WERI-Rb-1 (cell line): ENCODE measurements at regions not wholly inside any gene's neighbourhood (a gene's known extent, or its start where the extent isn't known, plus 50 kb on each side); places are given as distances from the start of the nearest gene placed in this dataset.

Experiments used
- DNase-seq: peaks from one replicate; pipeline ENCODE4 v3.0.0-alpha.2; 2020
- H3K27ac ChIP-seq: fragments of 250-450 bp; sonication (Bioruptor Pico); 2 replicates; pipeline ENCODE4 v1.5.1; 2020; ENCODE audit warnings: mild to moderate bottlenecking, moderate library complexity
- H3K27me3 ChIP-seq: fragments of 250-450 bp; sonication (Bioruptor Pico); 2 replicates; pipeline ENCODE4 v1.5.1; 2021; ENCODE audit warnings: mild to moderate bottlenecking, low read depth, moderate library complexity; ENCODE audit not compliant: insufficient read depth, severe bottlenecking
- H3K36me3 ChIP-seq: fragments of 250-450 bp; sonication (Bioruptor Pico); 2 replicates; pipeline ENCODE4 v1.5.1; 2020; ENCODE audit warnings: mild to moderate bottlenecking, moderate library complexity
- H3K4me3 ChIP-seq: 2 replicates; pipeline ENCODE4 v1.5.1; 2011; ENCODE audit warnings: low read depth, mild to moderate bottlenecking, control low read depth, low read length
- H3K9me3 ChIP-seq: fragments of 250-450 bp; sonication (Bioruptor Pico); 2 replicates; pipeline ENCODE4 v1.5.1; 2021; ENCODE audit warnings: mild to moderate bottlenecking, moderate library complexity; ENCODE audit not compliant: severe bottlenecking
- TF ChIP-seq, protein P1 (sequence below): IDR thresholded peaks from 2 replicates; pipeline ENCODE4 v1.5.1; 2011; ENCODE audit warnings: low read depth, mild to moderate bottlenecking, control low read depth, inconsistent platforms, low read length

DNA sequence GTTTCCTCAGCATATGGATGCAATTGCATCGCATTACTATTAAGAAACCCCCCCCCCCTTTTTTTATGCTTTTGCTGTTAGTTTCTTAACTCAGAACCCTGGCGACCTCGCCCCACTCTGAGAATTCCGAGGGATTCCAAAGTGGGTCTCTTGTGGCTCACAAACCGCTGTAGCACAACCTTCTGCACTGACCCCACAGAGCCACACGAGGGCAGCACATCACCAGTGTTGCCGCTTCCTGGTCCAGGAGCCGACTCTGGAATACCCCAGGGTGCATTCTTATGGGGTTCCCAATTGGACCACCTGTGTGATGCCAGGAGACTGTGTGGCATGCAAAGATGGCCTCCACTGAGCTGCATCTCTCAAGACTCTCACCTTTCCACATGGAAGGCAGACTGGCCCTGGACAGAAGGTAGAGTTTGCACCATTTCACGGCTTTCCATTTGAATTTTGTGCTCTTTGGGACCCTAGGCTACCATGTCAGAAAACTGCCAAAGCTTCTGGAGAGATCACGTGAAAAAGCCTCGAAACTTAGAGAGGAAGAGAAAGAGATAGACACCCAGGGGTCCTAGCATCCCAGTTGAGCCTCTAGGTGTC is 432.7 kb upstream of the ASIC2 start:
- TF ChIP-seq, protein P1, sequence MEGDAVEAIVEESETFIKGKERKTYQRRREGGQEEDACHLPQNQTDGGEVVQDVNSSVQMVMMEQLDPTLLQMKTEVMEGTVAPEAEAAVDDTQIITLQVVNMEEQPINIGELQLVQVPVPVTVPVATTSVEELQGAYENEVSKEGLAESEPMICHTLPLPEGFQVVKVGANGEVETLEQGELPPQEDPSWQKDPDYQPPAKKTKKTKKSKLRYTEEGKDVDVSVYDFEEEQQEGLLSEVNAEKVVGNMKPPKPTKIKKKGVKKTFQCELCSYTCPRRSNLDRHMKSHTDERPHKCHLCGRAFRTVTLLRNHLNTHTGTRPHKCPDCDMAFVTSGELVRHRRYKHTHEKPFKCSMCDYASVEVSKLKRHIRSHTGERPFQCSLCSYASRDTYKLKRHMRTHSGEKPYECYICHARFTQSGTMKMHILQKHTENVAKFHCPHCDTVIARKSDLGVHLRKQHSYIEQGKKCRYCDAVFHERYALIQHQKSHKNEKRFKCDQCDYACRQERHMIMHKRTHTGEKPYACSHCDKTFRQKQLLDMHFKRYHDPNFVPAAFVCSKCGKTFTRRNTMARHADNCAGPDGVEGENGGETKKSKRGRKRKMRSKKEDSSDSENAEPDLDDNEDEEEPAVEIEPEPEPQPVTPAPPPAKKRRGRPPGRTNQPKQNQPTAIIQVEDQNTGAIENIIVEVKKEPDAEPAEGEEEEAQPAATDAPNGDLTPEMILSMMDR = peak; percentile 91

DNA sequence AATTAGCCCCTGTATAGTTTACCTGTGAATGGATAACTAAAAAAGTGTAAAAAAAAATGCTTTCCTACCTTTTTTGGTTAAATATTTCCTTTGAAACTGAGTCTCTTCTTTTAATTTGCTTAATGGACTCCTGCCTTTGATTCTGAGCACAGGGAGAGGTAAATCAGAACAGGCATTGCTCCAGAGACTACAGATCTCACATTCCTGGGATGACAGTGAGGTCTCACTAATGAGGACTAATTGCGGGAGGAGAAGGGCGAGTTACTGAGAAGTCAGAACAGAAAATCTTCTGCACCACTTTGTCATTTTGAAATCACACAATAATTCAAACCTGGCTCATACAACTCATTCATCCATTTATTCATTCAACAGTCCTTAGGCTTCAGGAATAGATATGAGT is 437.0 kb upstream of the ASIC2 start:
- Histone ChIP-seq H3K9me3 (no peaks in the 10 kb centered on the region), H3K36me3 (no peaks in the 10 kb centered on the region), H3K4me3 (no peak overlapping the region), H3K27me3 (peaks cover 81% of the 10 kb centered on the region), H3K27ac (no peak overlapping the region)
- DNase-seq = no peak
- TF ChIP-seq, protein P1 = no peak

More for the DNA sequence above, 432.7 kb upstream of the ASIC2 start:
- H3K4me3 ChIP-seq = no peak overlapping the region
- H3K9me3 ChIP-seq = no peaks in the 10 kb centered on the region
- H3K27ac ChIP-seq = no peak overlapping the region
- peak; percentile 64 for DNase-seq
- no peaks in the 10 kb centered on the region for H3K36me3 ChIP-seq
- H3K27me3 ChIP-seq = peaks cover 87% of the 10 kb centered on the region

DNA sequence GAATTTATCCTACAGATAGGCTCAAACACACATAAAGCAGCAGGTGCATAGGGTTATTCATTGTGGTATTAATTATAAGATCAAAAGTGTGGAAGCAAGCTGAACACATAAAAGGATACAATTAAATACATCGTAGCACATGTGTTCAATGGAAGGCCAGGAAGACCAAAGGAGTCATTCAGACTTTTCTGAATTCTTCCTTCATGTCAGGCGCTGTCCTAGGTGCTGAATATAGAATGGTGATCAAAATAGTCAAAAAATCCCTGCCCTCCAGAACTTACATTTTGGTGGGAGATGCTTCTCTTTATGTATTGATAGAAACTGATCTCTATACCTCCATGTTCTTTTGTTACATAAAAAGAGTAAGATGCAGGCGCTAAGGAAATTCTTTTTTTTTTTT is 439.0 kb upstream of the ASIC2 start:
- H3K36me3 ChIP-seq = no peaks in the 10 kb centered on the region
- H3K27me3 ChIP-seq = peaks cover 75% of the 10 kb centered on the region
- no peaks in the 10 kb centered on the region for H3K9me3 ChIP-seq
- H3K27ac ChIP-seq = no peak overlapping the region
- no peak for DNase-seq
- H3K4me3 ChIP-seq = no peak overlapping the region
- TF ChIP-seq, protein P1 = no peak

DNA sequence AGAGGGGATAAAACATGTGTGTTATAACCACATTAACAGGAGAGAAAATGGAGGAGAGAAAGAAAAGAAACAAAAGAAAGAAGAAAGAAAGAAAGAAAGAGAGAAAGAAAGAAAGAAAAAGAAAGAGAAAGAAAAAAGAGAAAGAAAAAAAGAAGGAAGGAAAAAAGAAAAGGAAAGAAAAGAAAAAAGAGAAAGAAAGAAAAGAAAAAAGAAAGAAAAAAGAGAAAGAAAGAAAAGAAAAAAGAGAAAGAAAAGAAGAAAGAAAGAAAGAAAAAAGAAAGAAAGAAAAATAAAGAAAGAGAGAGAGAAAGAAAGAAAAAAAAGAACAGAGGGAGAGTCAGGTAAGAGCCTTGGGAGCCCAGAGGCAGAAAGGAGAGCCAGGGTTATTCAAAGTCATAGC is 446.6 kb upstream of the ASIC2 start:
- Histone ChIP-seq H3K27me3 (peaks cover 73% of the 10 kb centered on the region), H3K4me3 (no peak overlapping the region), H3K9me3 (no peaks in the 10 kb centered on the region), H3K27ac (no peak overlapping the region), H3K36me3 (no peaks in the 10 kb centered on the region)
- DNase-seq = no peak
- TF ChIP-seq, protein P1 = no peak

DNA sequence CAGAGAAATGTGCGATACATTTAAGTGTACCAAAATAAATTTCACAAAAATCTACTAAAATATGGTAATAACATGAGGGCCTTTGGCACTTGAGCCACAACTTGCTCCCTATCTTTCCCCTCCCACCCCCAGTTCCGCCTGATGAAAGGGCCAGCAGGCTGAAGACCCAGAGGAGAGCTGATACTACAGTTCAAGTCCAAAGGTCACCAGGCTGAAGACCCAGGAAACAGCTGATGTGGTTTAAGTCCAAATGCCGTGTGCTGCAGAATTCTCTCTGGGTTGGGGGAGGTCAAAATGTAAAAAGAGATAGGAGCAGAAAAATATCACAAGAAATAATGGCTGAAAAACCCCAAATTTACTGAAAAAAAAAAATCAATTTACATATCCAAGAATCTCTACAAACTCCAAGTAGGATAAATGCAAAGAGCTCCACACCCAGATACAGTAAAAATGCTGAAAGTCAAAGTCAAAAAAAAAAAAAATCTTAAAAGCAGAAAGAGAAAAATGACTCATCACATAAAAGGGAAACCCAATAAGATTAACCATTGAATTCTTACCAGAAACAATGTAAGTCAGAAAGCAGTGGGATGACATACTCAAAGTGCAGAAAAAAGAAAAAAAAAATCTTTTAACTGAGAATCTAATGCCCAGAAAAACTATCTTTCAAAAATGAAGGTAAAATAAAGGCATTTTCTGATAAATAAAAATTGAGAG is 452.1 kb upstream of the ASIC2 start:
- Histone ChIP-seq H3K36me3 (no peaks in the 10 kb centered on the region), H3K4me3 (no peak overlapping the region), H3K27ac (no peak overlapping the region), H3K9me3 (no peaks in the 10 kb centered on the region), H3K27me3 (peaks cover 61% of the 10 kb centered on the region)
- no peak for DNase-seq
- TF ChIP-seq, protein P1 = no peak
